ENCODE measurements at regions not wholly inside any gene's neighbourhood (a gene's known extent, or its start where the extent isn't known, plus 50 kb on each side); places are given as distances from the start of the nearest gene placed in this dataset.
"Not testable (repeated sequence)": the region's sequence is repeated elsewhere in the genome, so short reads cannot be mapped to it uniquely, and the experiment has no call there.

DNA sequence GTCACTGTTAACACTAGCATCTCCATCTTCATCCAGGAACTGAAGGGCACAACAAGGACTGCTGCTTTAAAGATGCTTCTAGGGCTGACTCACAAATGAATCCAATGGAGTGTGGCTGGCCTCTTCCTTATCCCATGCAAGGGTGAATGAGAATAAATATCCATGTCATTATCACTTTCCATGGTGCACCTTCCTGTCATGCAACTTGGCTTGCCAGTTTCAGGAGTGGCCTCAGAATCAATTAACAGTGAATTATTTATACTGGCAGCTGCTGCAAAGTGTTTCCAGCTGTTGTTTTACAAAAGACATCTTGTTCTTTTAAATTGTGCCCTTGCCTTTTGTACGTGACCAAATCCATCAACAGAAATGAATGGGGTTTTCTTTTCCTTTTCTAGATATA lies 499.3 kb upstream of the TMEM132C start:
- no peak for DNase-seq

DNA sequence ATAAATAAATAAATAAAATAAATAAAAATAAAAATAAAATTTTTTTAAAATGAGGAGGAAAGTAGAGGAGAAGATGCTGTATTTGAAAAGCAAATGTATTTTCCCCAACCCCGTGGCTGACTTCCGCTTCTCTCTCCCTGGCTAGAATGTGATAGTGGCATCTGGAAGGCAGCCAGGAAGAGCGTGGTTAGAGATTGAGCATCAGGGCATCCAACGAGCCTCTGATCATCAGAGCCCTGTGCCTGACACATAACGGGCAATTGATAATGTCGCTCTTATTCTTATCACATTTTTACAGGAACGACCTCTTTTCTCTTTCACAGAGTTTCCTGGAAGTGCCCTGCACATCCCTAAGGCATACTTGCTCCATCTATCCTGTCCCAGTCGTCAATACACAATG lies 496.9 kb upstream of the TMEM132C start:
- DNase-seq, result no peak

DNA sequence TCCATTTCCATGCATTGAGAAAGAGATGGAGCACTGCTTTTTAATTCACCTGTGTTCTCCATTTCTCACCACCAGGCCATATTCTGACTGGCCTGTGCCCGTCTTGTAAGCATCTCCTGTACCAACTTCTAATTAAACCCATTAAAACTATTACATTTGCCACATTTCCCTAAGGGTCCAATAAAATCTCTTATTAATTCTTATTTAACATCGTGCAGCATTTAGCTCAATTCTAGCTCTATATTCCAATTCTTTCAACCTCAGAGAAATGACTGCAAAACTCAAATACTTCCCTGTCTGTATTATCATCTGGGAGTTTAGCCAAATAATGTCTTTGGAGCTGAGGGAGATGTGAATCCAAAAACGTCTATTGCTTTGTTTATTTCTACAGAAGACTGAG lies 495.4 kb upstream of the TMEM132C start:
- DNase-seq, result no peak

DNA sequence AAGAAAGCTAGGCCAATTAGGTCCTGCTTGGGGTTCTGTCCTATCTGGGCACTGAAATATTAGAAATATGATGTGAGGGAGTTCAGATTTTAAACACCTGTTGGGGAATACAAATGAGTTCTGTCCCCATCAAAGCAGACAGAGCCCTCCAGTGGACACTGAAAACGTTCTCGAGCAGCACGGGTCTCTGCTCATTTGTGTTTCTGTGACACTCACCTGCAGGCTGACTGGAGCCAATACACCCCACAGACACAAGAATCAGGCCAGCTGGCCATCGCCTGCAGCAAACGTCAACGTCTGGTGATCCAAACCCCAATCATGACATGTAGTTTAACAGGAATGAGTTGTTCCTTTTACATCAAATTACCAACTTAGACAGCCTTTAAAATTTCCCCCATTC lies 493.4 kb upstream of the TMEM132C start:
- no peak for DNase-seq

DNA sequence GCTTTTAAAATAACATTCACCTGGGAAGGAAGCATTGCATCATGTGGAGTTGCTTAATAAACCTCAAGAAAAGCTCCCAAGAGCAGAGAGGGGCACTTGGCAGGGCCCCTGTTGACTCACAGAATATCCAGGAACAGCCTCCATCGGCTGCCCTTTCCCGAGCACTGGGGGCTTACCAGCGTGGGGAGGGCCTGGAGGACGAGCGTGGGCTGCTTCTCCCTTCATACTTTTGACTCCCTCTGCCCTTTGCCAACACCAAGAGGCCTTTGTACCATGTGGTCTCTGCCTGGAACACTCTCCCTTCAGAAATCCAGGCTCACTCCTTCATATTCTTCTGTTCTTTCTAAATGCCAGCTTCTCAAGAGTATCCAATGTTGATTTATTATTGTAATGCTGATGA lies 492.1 kb upstream of the TMEM132C start:
- DNase-seq, result no peak

DNA sequence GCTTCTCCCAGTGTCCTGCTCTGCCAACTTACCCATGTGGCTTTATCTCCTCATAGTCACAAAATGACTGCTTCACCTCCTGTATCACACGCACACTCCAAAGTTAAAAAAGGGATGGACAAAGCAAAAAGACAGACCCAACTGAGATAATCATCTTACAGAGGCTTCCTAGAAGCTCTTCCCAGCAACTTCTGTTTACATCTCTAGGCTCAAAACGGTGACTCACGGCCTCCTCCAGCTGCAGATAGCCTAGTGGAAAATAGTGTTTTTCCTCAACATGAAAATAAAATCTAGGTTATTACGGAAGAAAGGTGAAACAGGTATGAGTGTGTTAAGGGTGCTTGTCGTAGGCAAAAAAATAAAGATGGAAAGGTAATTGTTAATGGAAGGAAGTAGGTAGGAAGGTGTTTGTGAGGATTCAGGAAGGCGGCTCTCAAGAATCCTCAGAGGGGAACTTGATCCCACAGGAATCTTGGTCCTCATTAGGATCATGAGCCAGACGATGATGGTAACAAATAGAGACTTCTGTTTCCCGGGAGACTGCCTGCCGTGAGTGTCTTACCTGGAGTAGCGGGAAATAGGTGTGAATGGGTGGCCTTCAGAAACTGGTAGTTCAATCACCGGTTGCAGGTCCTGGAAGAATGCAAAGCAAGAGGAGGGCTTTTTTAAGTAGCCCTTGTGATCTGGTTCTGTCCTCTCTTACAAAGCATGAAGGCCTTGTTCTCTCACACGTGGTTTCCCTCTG lies 487.5 kb upstream of the TMEM132C start:
- DNase-seq, result no peak

DNA sequence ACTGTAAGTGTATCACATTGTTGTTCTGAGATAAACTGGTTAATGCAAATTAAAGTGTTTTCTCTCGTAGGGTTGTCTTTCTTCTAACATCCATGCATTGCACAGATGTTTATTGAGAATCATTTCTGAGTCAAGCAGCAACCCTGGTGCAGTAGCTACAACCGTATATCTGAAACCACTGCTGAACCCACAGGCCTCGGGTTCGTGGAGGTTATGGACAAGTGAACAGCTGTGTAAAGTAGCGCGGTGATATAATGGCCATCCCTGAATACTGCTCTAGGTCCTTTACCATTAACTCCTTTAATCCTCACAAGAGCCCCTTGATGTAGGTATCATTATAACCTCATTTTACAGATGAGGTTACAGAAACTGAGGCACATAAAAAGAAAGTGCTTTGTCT lies 486.1 kb upstream of the TMEM132C start:
- DNase-seq, result no peak

DNA sequence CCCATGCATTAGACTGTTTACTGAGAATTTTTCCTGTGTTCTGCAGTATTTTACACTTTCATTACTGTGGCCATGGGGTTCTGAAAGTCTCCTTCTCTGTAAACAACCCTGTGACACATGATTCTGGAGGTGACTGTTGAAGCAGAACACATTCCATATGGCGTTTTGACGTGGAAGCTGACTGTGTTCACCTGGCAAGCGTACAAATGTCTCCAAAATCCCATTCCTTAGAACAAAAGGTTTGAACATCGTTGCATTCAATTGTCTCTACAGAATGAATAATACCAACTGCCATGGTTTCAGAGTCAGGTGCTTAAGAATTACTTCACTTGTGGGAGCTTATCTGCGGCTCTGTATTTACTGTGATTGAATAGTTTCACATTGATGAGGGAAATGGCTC lies 485.6 kb upstream of the TMEM132C start:
- DNase-seq, result no peak

DNA sequence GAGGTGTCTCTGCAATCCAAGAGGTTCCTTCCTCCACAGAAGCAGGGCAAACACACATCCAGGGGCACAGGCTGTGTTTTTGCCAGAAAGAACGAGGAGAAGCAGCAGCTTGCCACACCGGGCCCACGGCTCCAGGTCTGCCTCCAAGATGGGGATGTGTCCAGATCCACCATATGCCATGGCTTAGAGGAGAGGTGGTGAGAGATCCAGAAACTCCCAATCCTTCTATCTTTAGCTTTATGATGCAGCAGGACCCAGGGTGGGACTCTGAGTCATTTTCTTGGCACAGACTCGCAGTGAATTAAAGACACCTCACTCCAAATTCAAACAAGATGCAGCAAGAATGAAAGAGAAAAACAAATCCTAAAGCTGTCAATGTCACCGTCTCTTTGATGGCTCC lies 481.4 kb upstream of the TMEM132C start:
- DNase-seq, result no peak

DNA sequence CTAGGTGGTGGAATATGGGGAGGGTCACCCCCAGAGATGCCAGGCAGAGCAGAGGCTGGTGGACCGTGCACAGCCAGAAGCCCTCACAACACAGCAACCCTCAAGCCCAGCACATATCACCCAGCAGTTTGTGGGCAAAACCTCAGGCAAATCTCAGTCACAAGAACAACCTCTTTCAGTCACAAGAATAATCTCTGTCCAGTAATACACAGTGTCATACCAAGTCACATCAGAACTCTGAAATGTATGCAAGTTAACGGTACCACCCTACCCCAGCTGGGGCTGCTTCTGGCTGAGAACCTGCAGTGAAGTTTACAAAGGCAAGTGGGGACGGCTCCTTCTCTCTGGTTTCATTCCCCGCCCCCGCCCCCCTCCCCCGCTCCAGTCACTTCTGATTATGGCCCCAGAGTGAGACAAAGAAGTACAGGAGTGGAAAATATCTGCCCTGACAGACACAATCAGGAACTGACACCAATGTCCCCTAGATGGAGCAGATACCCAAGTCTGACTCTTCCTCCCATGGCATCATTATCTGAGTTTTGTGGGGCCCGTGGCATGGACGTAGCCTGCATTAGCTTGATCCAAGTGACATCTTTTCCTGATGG lies 480.9 kb upstream of the TMEM132C start:
- DNase-seq, result no peak

DNA sequence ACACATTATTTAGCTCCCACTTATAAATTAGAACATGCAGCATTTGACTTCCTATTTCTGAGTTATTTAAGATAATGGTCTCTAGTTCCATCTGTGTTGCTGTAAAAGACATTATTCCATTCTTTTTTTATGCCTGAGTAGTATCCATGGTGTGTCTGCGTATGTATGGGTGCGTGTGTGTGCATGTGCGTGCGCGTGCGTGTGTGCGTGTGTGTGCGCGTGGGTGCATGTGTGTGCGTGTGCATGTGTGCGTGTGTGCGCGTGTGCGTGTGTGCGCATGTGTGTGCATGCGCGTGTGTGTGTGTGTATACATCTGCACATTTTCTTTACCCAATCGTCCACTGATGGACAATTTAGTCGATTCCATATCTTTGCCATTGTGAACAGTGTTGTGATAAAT lies 479.4 kb upstream of the TMEM132C start:
- DNase-seq, result no peak

DNA sequence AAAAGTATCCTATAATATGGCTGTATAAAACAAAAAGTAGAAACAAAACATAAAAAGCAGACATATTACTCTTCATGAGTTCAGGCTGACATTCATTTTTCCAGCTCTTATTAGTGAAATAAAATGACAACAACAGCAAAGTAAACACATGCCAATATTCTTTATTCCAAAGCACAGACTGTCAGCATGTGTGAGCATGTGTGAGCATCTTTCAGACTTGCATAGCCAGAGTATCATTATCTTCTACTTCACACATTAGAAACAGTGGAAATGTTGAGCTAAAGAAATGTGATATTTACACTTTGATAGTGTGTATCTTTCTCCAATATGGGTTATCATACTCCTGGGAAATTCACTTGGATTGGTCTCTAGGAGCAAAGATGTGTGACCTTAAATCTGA lies 476.6 kb upstream of the TMEM132C start:
- no peak for DNase-seq

DNA sequence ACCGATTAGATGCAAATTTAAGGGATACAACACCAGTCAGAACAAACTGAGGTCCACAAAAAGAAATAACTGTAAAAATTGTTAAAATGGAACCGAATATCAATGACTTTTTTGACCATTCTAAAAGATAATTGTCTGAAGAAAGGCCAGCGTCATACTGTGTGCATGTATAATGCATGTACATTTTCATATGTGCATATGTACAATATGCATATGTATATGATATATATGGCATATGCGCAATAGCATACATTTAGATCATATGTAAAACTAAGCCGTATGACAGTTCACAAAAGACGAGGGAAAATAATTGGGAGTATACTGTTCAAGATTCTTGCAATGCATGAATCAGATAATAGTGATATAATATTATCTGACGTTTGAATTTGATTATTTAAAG lies 475.8 kb upstream of the TMEM132C start:
- no peak for DNase-seq

DNA sequence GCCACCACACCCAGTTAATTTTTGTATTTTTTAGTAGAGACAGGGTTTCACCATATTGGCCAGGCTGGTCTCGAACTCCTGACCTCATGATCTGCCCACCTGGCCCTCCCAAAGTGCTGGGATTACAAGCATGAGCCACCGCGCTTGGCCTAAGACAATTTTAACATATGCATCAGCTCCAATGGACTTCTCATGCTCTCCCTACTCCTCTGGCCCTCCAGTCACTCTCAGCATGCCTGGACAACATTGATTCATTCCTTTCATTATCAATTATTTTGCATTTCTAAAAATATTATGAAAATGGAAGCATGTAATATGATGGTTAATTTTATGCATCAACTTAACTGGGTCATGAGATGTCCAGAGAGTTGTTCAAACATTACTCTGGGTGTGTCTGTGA lies 469.1 kb upstream of the TMEM132C start:
- no peak for DNase-seq

DNA sequence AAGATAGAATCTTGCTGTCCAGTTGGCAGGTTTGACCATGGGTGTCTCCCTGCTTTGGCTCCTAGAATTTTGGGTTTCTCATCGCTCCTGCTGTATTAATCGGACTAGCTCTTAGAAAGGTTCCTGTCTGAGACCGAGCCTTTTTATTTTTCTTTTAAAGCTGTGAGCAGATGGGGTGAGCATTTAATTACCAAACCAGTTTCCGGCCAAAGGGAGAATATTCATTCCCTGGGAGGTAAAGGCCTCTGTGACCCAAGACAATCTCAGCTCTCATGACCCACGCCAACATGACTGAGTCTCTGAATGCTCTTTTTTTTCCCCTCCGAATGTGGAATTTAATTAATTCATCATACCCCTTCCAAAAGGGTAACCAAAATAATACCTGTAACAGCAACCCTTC lies 464.7 kb upstream of the TMEM132C start:
- no peak for DNase-seq

DNA sequence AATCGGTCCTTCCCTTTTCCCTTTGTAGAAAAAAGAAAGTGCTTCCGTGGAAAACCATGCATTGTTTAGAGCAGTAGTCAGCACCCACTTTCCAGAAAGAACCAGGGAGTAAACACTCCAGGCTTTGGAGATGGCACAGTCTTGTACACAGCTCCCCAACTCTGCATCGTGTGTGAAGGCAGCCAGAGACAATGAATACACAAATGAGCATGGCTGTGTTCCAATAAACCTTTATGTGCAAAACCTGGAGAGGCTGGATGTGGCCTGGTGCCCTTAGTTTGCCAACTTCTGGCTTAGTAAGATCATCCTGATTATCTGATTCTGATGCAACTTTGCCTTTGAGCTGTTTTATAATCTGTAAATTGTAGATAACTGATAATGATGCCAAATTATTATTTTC lies 463.4 kb upstream of the TMEM132C start:
- DNase-seq, result no peak

DNA sequence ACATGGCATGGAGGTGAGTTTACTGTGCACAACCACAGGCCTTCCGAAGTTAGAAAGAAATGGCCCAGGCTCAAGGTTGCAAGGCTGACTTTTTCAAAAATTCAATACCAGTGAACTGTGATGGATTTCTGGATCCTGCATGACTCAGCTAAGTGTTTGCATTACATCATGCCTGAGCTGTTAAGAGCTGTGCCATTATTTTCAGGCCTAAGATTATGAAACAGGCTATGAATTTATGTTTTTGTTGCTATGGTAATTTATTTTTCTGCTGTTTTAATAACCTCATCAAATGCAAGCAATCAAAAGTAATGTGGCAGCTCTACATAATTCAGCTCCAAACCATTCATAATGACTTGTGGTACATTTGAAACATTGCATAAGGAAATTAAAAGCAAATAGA lies 457.7 kb upstream of the TMEM132C start:
- no peak for DNase-seq

DNA sequence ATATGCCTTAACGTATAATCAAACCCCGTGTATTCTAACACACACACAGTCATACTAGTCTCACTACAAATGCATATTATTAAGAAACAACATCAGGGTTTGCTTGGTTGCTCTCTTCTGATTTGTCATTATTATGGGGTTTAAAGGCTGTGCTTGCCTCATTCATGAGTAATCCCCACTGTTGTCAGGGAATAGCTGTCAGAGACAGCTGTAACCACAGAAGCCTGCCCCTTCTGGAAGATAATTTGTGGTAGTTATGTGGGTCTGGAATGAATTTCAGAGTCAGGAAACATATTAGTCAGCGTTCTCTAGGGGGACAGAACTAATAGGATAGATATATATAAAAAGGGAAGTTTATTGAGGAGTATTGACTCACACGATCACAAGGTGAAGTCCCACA lies 456.9 kb upstream of the TMEM132C start:
- no peak for DNase-seq

DNA sequence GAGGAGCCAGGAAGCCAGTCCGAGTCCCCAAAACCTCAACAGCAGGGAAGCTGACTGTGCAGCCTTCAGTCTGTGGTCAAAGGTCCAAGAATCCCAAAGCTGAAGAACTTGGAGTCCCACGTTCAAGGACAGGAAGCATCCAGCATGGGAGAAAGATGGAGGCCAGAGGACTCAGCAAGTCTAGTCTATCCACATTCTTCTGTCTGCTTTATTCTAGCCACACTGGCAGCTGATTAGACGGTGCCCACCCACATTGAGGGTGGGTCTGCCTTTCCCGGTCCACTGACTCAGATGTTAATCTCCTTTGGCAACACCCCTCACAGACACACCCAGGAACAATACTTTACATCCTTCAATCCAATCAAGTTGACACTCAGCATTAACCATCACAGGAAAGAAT lies 456.5 kb upstream of the TMEM132C start:
- DNase-seq, result not testable (repeated sequence)

DNA sequence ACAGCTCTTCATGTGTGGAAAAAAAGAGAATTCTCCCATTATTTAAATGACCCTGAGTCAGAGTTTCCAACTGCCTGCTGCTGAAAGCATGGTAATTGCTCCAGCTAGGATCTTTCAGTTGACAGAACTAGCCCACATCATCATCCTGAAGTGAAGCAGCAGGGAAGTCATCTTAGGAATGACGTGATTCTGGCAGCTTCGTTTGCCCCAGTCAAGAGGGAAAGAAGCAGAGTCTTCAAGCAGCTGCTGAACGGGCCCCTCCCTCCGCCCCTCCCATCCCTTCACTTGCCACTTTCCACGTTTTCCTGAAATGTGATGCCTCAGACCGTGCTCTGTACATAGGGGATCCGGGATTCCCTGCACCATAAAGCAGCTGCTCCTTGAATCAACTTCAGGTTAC lies 455.0 kb upstream of the TMEM132C start:
- DNase-seq, result no peak

DNA sequence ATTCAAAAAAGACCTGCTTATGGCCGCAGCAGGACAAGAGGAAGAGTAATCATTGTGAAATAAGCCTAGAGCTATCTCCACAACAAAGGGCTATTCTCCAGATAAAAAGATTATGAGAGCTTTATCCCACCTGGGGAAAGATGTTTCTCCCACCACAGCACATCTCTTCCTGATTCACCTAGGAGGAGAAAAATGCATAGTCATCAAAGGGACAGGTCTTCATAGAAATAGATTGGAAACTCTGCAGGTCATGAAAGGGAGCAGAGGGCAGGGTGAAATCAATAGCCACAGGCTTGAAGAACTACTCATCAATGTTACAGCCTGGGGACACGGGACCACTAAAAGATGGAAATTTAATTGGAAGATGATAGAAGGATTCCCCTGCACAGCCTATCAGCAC lies 453.8 kb upstream of the TMEM132C start:
- DNase-seq, result no peak

DNA sequence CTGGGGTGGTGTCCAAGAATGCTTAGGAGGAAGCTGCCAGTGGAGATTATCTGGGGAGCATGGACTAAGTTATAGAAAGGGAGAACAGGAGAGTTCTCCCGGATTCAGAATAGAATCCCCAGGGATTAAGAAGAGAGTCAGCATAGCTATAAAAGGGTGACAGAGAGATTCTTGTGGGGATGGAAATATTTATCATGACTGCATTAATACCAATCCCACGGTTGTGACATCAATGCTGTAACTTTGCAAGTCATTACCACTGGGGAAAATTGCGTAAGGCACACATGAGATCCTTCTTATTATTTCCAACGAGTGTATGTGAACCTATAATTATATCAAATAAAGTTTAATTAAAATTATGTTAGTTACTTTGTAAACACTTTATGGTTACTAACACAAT lies 447.9 kb upstream of the TMEM132C start:
- DNase-seq, result no peak

DNA sequence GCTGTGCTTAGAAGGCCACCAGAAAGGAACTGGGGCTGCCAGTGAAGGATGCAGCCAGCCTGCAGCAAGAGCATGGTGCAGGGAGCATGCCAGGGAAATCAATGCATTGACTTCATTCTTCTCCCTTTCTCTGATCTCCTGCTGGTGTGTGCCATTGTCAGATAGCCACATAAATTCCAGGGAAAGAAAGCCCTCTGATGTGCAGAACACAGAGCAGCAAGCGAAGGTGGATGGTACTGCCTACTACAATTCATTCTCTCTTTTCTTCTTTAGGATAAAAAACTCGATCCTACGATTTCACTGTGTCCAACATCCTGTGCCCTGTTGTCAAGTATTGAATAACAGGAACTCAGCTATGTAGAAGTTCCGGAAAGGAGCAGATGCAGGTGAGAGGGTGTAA lies 446.7 kb upstream of the TMEM132C start:
- no peak for DNase-seq

DNA sequence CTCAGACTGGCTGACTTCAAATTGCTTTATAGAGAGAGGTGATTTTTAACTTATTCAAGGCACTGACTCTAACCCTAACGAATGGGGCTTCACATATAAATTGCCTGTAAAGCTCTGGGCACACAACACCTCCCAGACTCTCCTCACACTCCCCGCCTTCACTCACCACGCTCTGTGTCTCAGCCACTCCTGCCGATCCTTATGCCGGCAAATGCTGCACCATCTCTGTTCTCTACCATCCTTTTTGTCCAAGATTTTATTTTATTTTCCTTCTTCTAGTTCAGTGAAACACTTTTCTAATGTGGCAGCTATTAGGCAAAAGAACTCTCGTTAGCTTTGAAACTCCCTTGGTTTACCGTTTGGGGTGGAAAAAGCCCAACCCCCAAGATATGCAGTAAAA lies 446.1 kb upstream of the TMEM132C start:
- no peak for DNase-seq

DNA sequence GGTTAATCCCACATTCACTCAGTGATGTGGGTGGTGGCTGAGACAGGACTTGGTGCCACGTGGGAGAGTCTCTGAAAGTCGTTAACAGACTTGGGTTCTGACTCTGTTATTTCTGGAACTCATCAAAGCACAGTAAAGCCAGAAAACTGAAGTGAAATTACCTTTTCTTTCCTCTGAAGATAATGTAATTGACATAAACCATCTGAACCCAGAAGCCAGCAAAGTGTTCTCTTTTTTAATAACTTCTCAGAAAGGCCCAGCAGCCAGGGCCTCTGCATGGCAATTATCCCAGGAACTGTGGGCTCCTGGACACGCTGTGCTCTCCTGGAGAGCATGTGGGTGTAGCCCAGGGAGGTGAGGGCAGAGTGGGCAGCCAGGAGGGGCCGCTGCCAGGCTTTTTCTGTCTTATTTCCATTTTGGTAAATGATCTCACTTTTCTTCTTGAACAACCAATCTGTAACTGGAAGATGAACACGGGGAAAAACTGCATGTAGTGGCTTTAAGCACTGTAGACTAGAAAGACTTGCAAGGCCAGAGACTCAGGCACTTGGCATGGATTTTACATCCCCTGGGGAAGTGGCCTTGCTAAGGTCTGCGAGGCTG lies 444.1 kb upstream of the TMEM132C start:
- DNase-seq, result no peak

Data from Kasumi-1 (cell line).